Neural progenitor cell (in vitro differentiated cells): ENCODE measurements at regions not wholly inside any gene's neighbourhood (a gene's known extent, or its start where the extent isn't known, plus 50 kb on each side); places are given as distances from the start of the nearest gene placed in this dataset.

ENCODE experiments used
- EZH2 ChIP-seq: fragments of 200-600 bp; sonication (generic); IDR thresholded peaks from 2 replicates; pipeline ENCODE4 v1.6.1; 2017; ENCODE audit warnings: antibody characterized with exemption, mild to moderate bottlenecking, moderate library complexity
- EZH2phosphoT487 ChIP-seq: fragments of 200-600 bp; sonication (generic); IDR thresholded peaks from 2 replicates; pipeline ENCODE4 v1.6.1; 2017; ENCODE audit warnings: antibody characterized with exemption
- TF ChIP-seq, protein P1 (sequence below): fragments of 200-600 bp; sonication (generic); IDR thresholded peaks from 2 replicates; pipeline ENCODE4 v1.5.1; 2017; ENCODE audit warnings: antibody characterized with exemption, mild to moderate bottlenecking

DNA sequence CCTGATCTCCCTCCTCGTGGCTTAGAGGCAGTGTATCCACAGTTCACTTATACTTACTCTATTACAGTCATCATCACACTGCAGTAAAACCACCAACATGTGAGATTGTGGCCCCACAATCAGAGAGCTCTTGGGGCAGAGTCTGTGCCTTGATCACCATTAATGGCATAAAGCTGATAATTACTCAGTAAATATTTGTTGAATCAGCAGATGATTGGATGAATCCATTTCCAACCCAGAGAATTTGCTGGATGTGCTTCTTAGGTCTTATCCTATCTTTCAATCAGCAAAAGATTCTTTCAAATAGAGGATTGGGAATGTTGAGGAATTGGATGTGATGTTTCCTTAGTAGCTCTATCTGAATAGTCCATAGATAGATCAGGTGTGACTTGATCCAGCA, 88.8 kb upstream of the PITX1 start:
- TF ChIP-seq, protein P1, sequence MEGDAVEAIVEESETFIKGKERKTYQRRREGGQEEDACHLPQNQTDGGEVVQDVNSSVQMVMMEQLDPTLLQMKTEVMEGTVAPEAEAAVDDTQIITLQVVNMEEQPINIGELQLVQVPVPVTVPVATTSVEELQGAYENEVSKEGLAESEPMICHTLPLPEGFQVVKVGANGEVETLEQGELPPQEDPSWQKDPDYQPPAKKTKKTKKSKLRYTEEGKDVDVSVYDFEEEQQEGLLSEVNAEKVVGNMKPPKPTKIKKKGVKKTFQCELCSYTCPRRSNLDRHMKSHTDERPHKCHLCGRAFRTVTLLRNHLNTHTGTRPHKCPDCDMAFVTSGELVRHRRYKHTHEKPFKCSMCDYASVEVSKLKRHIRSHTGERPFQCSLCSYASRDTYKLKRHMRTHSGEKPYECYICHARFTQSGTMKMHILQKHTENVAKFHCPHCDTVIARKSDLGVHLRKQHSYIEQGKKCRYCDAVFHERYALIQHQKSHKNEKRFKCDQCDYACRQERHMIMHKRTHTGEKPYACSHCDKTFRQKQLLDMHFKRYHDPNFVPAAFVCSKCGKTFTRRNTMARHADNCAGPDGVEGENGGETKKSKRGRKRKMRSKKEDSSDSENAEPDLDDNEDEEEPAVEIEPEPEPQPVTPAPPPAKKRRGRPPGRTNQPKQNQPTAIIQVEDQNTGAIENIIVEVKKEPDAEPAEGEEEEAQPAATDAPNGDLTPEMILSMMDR, result no peak
- TF ChIP-seq EZH2phosphoT487 (no peak), EZH2 (no peak)
